ENCODE measurements at regions not wholly inside any gene's neighbourhood (a gene's known extent, or its start where the extent isn't known, plus 50 kb on each side); places are given as distances from the start of the nearest gene placed in this dataset.
A peak's percentile ranks its signal among the peaks of the same experiment; 100 is the strongest.

- Histone ChIP-seq H4K8ac (ENCODE audit: low read depth, low read length) (no peak overlapping the region), H2BK5ac (ENCODE audit: low read length) (no peak overlapping the region), H2BK15ac (replicated peaks; ENCODE audit: low read depth) (no peak overlapping the region), H4K5ac (ENCODE audit: low read length) (no peak overlapping the region), H2BK120ac (ENCODE audit: low read depth, low read length) (no peak overlapping the region), H3K23ac (ENCODE audit: low read length) (no peak overlapping the region), H3K79me1 (ENCODE audit: low read length) (no peaks in the 10 kb centered on the region), H3K9ac (ENCODE audit: low read length) (no peak overlapping the region), H3K4ac (ENCODE audit: low read depth, low read length) (no peak overlapping the region), H3K4me3 (ENCODE audit: low read length) (no peak overlapping the region), H3K4me1 (ENCODE audit: control insufficient read depth, low read depth, low read length) (no peaks in the 10 kb centered on the region), H3K27me3 (ENCODE audit: insufficient read depth, low read length, poor library complexity) (no peaks in the 10 kb centered on the region), H3K27ac (ENCODE audit: low read depth, low read length) (no peak overlapping the region), H3K56ac (ENCODE audit: low read length) (peak overlapping the region; percentile 2), H3K4me2 (ENCODE audit: low read length) (no peak overlapping the region), H2AK5ac (ENCODE audit: low read length) (no peak overlapping the region), H3K18ac (ENCODE audit: low read length) (no peak overlapping the region), H3K36me3 (ENCODE audit: control insufficient read depth, insufficient read depth, low read length) (no peaks in the 10 kb centered on the region), H3K79me2 (ENCODE audit: control insufficient read depth, insufficient read depth, low read length) (no peaks in the 10 kb centered on the region)
- no peak for DNase-seq
- no CpG with 5 or more reads among the region's 13 CpGs for whole genome bisulfite sequencing (ENCODE audit: extremely low coverage, insufficient coverage, low lambda C conversion rate)
Observed at GRCh38 chr22:27538666-27539065, 262.9 kb downstream of the MN1 start.

- no peak for DNase-seq
- no peak overlapping the region for H2BK15ac ChIP-seq (replicated peaks; ENCODE audit: low read depth)
- no peak overlapping the region for H2AK5ac ChIP-seq (ENCODE audit: low read length)
- H3K18ac ChIP-seq (ENCODE audit: low read length) = no peak overlapping the region
- no peak overlapping the region for H3K9ac ChIP-seq (ENCODE audit: low read length)
- no peak overlapping the region for H2BK120ac ChIP-seq (ENCODE audit: low read depth, low read length)
- no peaks in the 10 kb centered on the region for H3K4me1 ChIP-seq (ENCODE audit: control insufficient read depth, low read depth, low read length)
- no peaks in the 10 kb centered on the region for H3K27me3 ChIP-seq (ENCODE audit: insufficient read depth, low read length, poor library complexity)
- no peak overlapping the region for H3K4me3 ChIP-seq (ENCODE audit: low read length)
- H3K4me2 ChIP-seq (ENCODE audit: low read length) = no peak overlapping the region
- WGBS (ENCODE audit: extremely low coverage, insufficient coverage, low lambda C conversion rate) = no CpG with 5 or more reads among the region's 10 CpGs
- H4K8ac ChIP-seq (ENCODE audit: low read depth, low read length) = no peak overlapping the region
- no peaks in the 10 kb centered on the region for H3K79me2 ChIP-seq (ENCODE audit: control insufficient read depth, insufficient read depth, low read length)
- no peak overlapping the region for H3K23ac ChIP-seq (ENCODE audit: low read length)
- no peak overlapping the region for H4K5ac ChIP-seq (ENCODE audit: low read length)
- no peak overlapping the region for H2BK5ac ChIP-seq (ENCODE audit: low read length)
- H3K79me1 ChIP-seq (ENCODE audit: low read length) = no peaks in the 10 kb centered on the region
- H3K56ac ChIP-seq (ENCODE audit: low read length) = no peak overlapping the region
- H3K4ac ChIP-seq (ENCODE audit: low read depth, low read length) = no peak overlapping the region
- no peaks in the 10 kb centered on the region for H3K36me3 ChIP-seq (ENCODE audit: control insufficient read depth, insufficient read depth, low read length)
- H3K27ac ChIP-seq (ENCODE audit: low read depth, low read length) = no peak overlapping the region
Observed at GRCh38 chr22:27540247-27540646, 261.3 kb downstream of the MN1 start.

- Histone ChIP-seq H2AK5ac (ENCODE audit: low read length) (no peak overlapping the region), H3K18ac (ENCODE audit: low read length) (no peak overlapping the region), H3K9ac (ENCODE audit: low read length) (no peak overlapping the region), H3K4me3 (ENCODE audit: low read length) (no peak overlapping the region), H2BK15ac (replicated peaks; ENCODE audit: low read depth) (no peak overlapping the region), H3K23ac (ENCODE audit: low read length) (no peak overlapping the region), H4K5ac (ENCODE audit: low read length) (no peak overlapping the region), H3K27me3 (ENCODE audit: insufficient read depth, low read length, poor library complexity) (no peaks in the 10 kb centered on the region), H3K27ac (ENCODE audit: low read depth, low read length) (no peak overlapping the region), H2BK120ac (ENCODE audit: low read depth, low read length) (no peak overlapping the region), H3K56ac (ENCODE audit: low read length) (no peak overlapping the region), H3K4me1 (ENCODE audit: control insufficient read depth, low read depth, low read length) (no peaks in the 10 kb centered on the region), H3K4ac (ENCODE audit: low read depth, low read length) (no peak overlapping the region), H3K79me2 (ENCODE audit: control insufficient read depth, insufficient read depth, low read length) (no peaks in the 10 kb centered on the region), H4K8ac (ENCODE audit: low read depth, low read length) (no peak overlapping the region), H3K79me1 (ENCODE audit: low read length) (no peaks in the 10 kb centered on the region), H3K36me3 (ENCODE audit: control insufficient read depth, insufficient read depth, low read length) (no peaks in the 10 kb centered on the region), H3K4me2 (ENCODE audit: low read length) (no peak overlapping the region), H2BK5ac (ENCODE audit: low read length) (no peak overlapping the region)
- DNase-seq = no peak
- no CpG with 5 or more reads among the region's 24 CpGs for WGBS (ENCODE audit: extremely low coverage, insufficient coverage, low lambda C conversion rate)
Observed at GRCh38 chr22:27540656-27541396, 260.7 kb downstream of the MN1 start.

GRCh38 chr22:27541836-27542235 lies 259.7 kb downstream of the MN1 start:
- no peaks in the 10 kb centered on the region for H3K4me1 ChIP-seq (ENCODE audit: control insufficient read depth, low read depth, low read length)
- H2AK5ac ChIP-seq (ENCODE audit: low read length) = no peak overlapping the region
- H3K18ac ChIP-seq (ENCODE audit: low read length) = no peak overlapping the region
- no peak overlapping the region for H2BK120ac ChIP-seq (ENCODE audit: low read depth, low read length)
- no CpG with 5 or more reads among the region's 14 CpGs for WGBS (ENCODE audit: extremely low coverage, insufficient coverage, low lambda C conversion rate)
- H3K9ac ChIP-seq (ENCODE audit: low read length) = no peak overlapping the region
- no peaks in the 10 kb centered on the region for H3K36me3 ChIP-seq (ENCODE audit: control insufficient read depth, insufficient read depth, low read length)
- no peak overlapping the region for H3K4ac ChIP-seq (ENCODE audit: low read depth, low read length)
- no peak overlapping the region for H3K4me3 ChIP-seq (ENCODE audit: low read length)
- no peak overlapping the region for H4K5ac ChIP-seq (ENCODE audit: low read length)
- no peak overlapping the region for H4K8ac ChIP-seq (ENCODE audit: low read depth, low read length)
- no peak overlapping the region for H2BK15ac ChIP-seq (replicated peaks; ENCODE audit: low read depth)
- no peaks in the 10 kb centered on the region for H3K79me1 ChIP-seq (ENCODE audit: low read length)
- H3K27me3 ChIP-seq (ENCODE audit: insufficient read depth, low read length, poor library complexity) = no peaks in the 10 kb centered on the region
- H3K79me2 ChIP-seq (ENCODE audit: control insufficient read depth, insufficient read depth, low read length) = no peaks in the 10 kb centered on the region
- no peak overlapping the region for H3K27ac ChIP-seq (ENCODE audit: low read depth, low read length)
- DNase-seq = no peak
- no peak overlapping the region for H3K4me2 ChIP-seq (ENCODE audit: low read length)
- H3K56ac ChIP-seq (ENCODE audit: low read length) = no peak overlapping the region
- no peak overlapping the region for H3K23ac ChIP-seq (ENCODE audit: low read length)
- no peak overlapping the region for H2BK5ac ChIP-seq (ENCODE audit: low read length)

GRCh38 chr22:27542602-27543001 lies 259.0 kb downstream of the MN1 start:
- no peaks in the 10 kb centered on the region for H3K79me1 ChIP-seq (ENCODE audit: low read length)
- H2BK120ac ChIP-seq (ENCODE audit: low read depth, low read length) = no peak overlapping the region
- no peak overlapping the region for H3K56ac ChIP-seq (ENCODE audit: low read length)
- no peak overlapping the region for H2AK5ac ChIP-seq (ENCODE audit: low read length)
- no peak overlapping the region for H3K27ac ChIP-seq (ENCODE audit: low read depth, low read length)
- no peak overlapping the region for H2BK5ac ChIP-seq (ENCODE audit: low read length)
- no peaks in the 10 kb centered on the region for H3K36me3 ChIP-seq (ENCODE audit: control insufficient read depth, insufficient read depth, low read length)
- no peak overlapping the region for H3K23ac ChIP-seq (ENCODE audit: low read length)
- DNase-seq = no peak
- H3K4me3 ChIP-seq (ENCODE audit: low read length) = no peak overlapping the region
- H4K8ac ChIP-seq (ENCODE audit: low read depth, low read length) = no peak overlapping the region
- H4K5ac ChIP-seq (ENCODE audit: low read length) = no peak overlapping the region
- H3K27me3 ChIP-seq (ENCODE audit: insufficient read depth, low read length, poor library complexity) = no peaks in the 10 kb centered on the region
- H3K9ac ChIP-seq (ENCODE audit: low read length) = no peak overlapping the region
- H2BK15ac ChIP-seq (replicated peaks; ENCODE audit: low read depth) = no peak overlapping the region
- H3K79me2 ChIP-seq (ENCODE audit: control insufficient read depth, insufficient read depth, low read length) = no peaks in the 10 kb centered on the region
- no peaks in the 10 kb centered on the region for H3K4me1 ChIP-seq (ENCODE audit: control insufficient read depth, low read depth, low read length)
- H3K18ac ChIP-seq (ENCODE audit: low read length) = no peak overlapping the region
- no peak overlapping the region for H3K4me2 ChIP-seq (ENCODE audit: low read length)
- no peak overlapping the region for H3K4ac ChIP-seq (ENCODE audit: low read depth, low read length)
- no CpG with 5 or more reads among the region's 6 CpGs for WGBS (ENCODE audit: extremely low coverage, insufficient coverage, low lambda C conversion rate)

GRCh38 chr22:27543460-27543859 lies 258.1 kb downstream of the MN1 start:
- Histone ChIP-seq H3K18ac (ENCODE audit: low read length) (no peak overlapping the region), H3K27me3 (ENCODE audit: insufficient read depth, low read length, poor library complexity) (no peaks in the 10 kb centered on the region), H3K4me1 (ENCODE audit: control insufficient read depth, low read depth, low read length) (no peaks in the 10 kb centered on the region), H3K4ac (ENCODE audit: low read depth, low read length) (no peak overlapping the region), H3K4me2 (ENCODE audit: low read length) (no peak overlapping the region), H3K9ac (ENCODE audit: low read length) (no peak overlapping the region), H2BK15ac (replicated peaks; ENCODE audit: low read depth) (no peak overlapping the region), H4K8ac (ENCODE audit: low read depth, low read length) (no peak overlapping the region), H3K23ac (ENCODE audit: low read length) (no peak overlapping the region), H2BK5ac (ENCODE audit: low read length) (no peak overlapping the region), H3K79me1 (ENCODE audit: low read length) (no peaks in the 10 kb centered on the region), H3K79me2 (ENCODE audit: control insufficient read depth, insufficient read depth, low read length) (no peaks in the 10 kb centered on the region), H3K36me3 (ENCODE audit: control insufficient read depth, insufficient read depth, low read length) (no peaks in the 10 kb centered on the region), H3K56ac (ENCODE audit: low read length) (no peak overlapping the region), H2BK120ac (ENCODE audit: low read depth, low read length) (no peak overlapping the region), H3K4me3 (ENCODE audit: low read length) (no peak overlapping the region), H2AK5ac (ENCODE audit: low read length) (no peak overlapping the region), H3K27ac (ENCODE audit: low read depth, low read length) (no peak overlapping the region), H4K5ac (ENCODE audit: low read length) (no peak overlapping the region)
- no peak for DNase-seq
- no CpG with 5 or more reads among the region's 2 CpGs for WGBS (ENCODE audit: extremely low coverage, insufficient coverage, low lambda C conversion rate)

Measured in mesendoderm (in vitro differentiated cells).